ENCODE measurements at regions not wholly inside any gene's neighbourhood (a gene's known extent, or its start where the extent isn't known, plus 50 kb on each side); places are given as distances from the start of the nearest gene placed in this dataset.

DNA sequence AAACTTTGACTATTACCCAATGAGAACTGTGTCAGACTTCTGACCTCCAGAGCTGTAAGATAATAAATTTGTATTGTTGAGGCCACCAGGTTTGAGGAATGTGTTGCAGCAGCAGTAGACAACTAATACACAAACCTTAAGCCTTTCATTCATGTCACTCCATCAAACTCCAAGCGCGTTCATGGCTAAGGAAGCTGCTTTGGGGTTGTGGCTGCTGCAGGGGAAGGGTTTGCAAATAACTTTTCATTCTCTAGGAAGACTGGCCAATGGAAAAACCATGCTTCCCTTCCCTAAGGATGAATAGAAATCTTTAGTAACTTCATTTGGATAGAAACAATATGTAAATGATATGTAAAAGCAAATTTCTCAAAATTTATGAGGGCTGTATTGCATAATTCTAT is 170.4 kb downstream of the RHOU start:
- TF ChIP-seq CTCF (conservative IDR thresholded peaks at IDR 0.05) (no peak), ZFX (IDR thresholded peaks at IDR 0.05) (no peak)

Measured in C4-2B (cell line).